A549 (cell line): ENCODE measurements at regions not wholly inside any gene's neighbourhood (a gene's known extent, or its start where the extent isn't known, plus 50 kb on each side); places are given as distances from the start of the nearest gene placed in this dataset.

ENCODE experiments used
- CBX2 ChIP-seq: fragments of 200-600 bp; sonication (generic); IDR thresholded peaks from 2 replicates; pipeline ENCODE4 v1.6.1; 2016; ENCODE audit warnings: low read depth, mild to moderate bottlenecking, borderline replicate concordance
- CTCF ChIP-seq: fragments of >200 bp; sonication (Bioruptor Twin); formaldehyde crosslinking; IDR thresholded peaks from 3 replicates; pipeline ENCODE4 v1.5.1; 2016
- NPAS2 ChIP-seq: fragments of 250-450 bp; sonication (Bioruptor Pico); IDR thresholded peaks from 2 replicates; pipeline ENCODE4 v1.8.0; 2022; ENCODE audit warnings: mild to moderate bottlenecking, moderate library complexity, borderline replicate concordance
- NR3C1 ChIP-seq: fragments of >200 bp; sonication (Bioruptor Twin); formaldehyde crosslinking; IDR thresholded peaks from 3 replicates; pipeline ENCODE4 v1.6.1; 2017
- POLR2A ChIP-seq: IDR thresholded peaks from 2 replicates; pipeline ENCODE4 v1.6.1; 2012; ENCODE audit warnings: mild to moderate bottlenecking, low read length

- no peak for TF ChIP-seq CBX2
- TF ChIP-seq POLR2A: no peak
- TF ChIP-seq CTCF: no peak
- TF ChIP-seq NR3C1: no peak
- TF ChIP-seq NPAS2 (CRISPR knock-in tag): no peak
These were observed 135.8 kb upstream of the VRK1 start for GRCh38 chr14:96661244-96661969.
